NB4 (cell line): ENCODE measurements at regions not wholly inside any gene's neighbourhood (a gene's known extent, or its start where the extent isn't known, plus 50 kb on each side); places are given as distances from the start of the nearest gene placed in this dataset.

ENCODE experiments used
- CTCF ChIP-seq: IDR thresholded peaks from one replicate; pipeline ENCODE4 v1.5.1; 2012; ENCODE audit warnings: low read depth, low read length
- MAX ChIP-seq: IDR thresholded peaks from 2 replicates; pipeline ENCODE4 v1.6.1; 2011; ENCODE audit warnings: low read depth, low read length
- POLR2A ChIP-seq: IDR thresholded peaks from 2 replicates; pipeline ENCODE4 v1.6.1; 2011; ENCODE audit warnings: mild to moderate bottlenecking; ENCODE audit not compliant: insufficient read length; ENCODE audit errors: extremely low read depth

- TF ChIP-seq MAX (no peak), POLR2A (no peak), CTCF (no peak)
Observed at GRCh38 chr6:22964334-22964733, 395.0 kb downstream of the HDGFL1 start.
